ENCODE measurements at regions not wholly inside any gene's neighbourhood (a gene's known extent, or its start where the extent isn't known, plus 50 kb on each side); places are given as distances from the start of the nearest gene placed in this dataset.

- Histone ChIP-seq H2BK5ac (ENCODE audit: insufficient read length, low read length) (no peak overlapping the region), H3K9me3 (ENCODE audit: control insufficient read depth, low read depth, low read length) (no peaks in the 10 kb centered on the region), H2BK120ac (ENCODE audit: low read depth, low read length, poor library complexity, severe bottlenecking) (no peak overlapping the region), H3K56ac (ENCODE audit: insufficient read length, low read depth, low read length) (no peak overlapping the region), H3K14ac (ENCODE audit: insufficient read depth, low read length) (no peak overlapping the region), H3K18ac (ENCODE audit: insufficient read length, low read depth, low read length) (no peak overlapping the region), H3K4me2 (ENCODE audit: insufficient read depth, insufficient read length, low read length) (no peak overlapping the region), H3K79me1 (ENCODE audit: insufficient read depth, low read depth, low read length, poor library complexity, severe bottlenecking) (no peaks in the 10 kb centered on the region), H3K27me3 (ENCODE audit: insufficient read depth, low read length) (no peaks in the 10 kb centered on the region), H3K4ac (ENCODE audit: low read depth, low read length) (no peak overlapping the region), H2AK5ac (ENCODE audit: insufficient read length, low read length) (no peak overlapping the region), H4K20me1 (ENCODE audit: control insufficient read depth, insufficient read depth, insufficient read length) (no peaks in the 10 kb centered on the region), H3K79me2 (ENCODE audit: insufficient read depth, low read length) (no peaks in the 10 kb centered on the region), H3K23me2 (ENCODE audit: insufficient read length, low read depth, low read length, poor library complexity, severe bottlenecking) (no peaks in the 10 kb centered on the region), H2AFZ (ENCODE audit: low read length) (no peak overlapping the region), H3K23ac (ENCODE audit: insufficient read length, low read depth, low read length) (no peak overlapping the region), H3K9ac (ENCODE audit: extremely low read depth, insufficient read length, low read length) (no peak overlapping the region), H2BK15ac (ENCODE audit: low read depth, low read length) (no peak overlapping the region), H3K4me1 (ENCODE audit: insufficient read depth, low read length) (no peaks in the 10 kb centered on the region), H3T11ph (ENCODE audit: low read length) (no peak overlapping the region), H2BK12ac (ENCODE audit: insufficient read length, low read depth, low read length) (no peak overlapping the region), H4K8ac (replicated peaks; ENCODE audit: insufficient read length, low read depth, low read length) (no peak overlapping the region), H4K91ac (ENCODE audit: insufficient read length, low read depth, low read length) (no peak overlapping the region), H3K27ac (ENCODE audit: insufficient read length, low read depth, low read length) (no peak overlapping the region), H2BK20ac (ENCODE audit: low read depth, low read length, poor library complexity, severe bottlenecking) (no peak overlapping the region), H4K5ac (ENCODE audit: insufficient read length, low read depth, low read length) (no peak overlapping the region)
- no CpG with 5 or more reads among the region's 6 CpGs for WGBS (ENCODE audit: extremely low coverage, insufficient read length, low lambda C conversion rate)
- no peak for TF ChIP-seq CTCF (conservative IDR thresholded peaks at IDR 0.05)
- Mint-ChIP-seq H3K4me3 (no peak overlapping the region), H3K36me3 (ENCODE audit: insufficient read depth in 1 of 3, low read depth in 3 of 3) (no peaks in the 10 kb centered on the region), H3K9me3 (no peaks in the 10 kb centered on the region), H3K4me1 (peaks cover 6 to 14% of the 10 kb centered on the region in 2 experiments; a peak in 2 of 4 replicates), H3K27ac (no peak overlapping the region), H3K27me3 (ENCODE audit: low read depth) (peaks cover 6% of the 10 kb centered on the region)
- DNase-seq = peak; percentile 42
These were observed 127.8 kb upstream of the IGSF21 start for GRCh38 chr1:17979815-17980214.

Measured in H9 (cell line).